ENCODE measurements at regions not wholly inside any gene's neighbourhood (a gene's known extent, or its start where the extent isn't known, plus 50 kb on each side); places are given as distances from the start of the nearest gene placed in this dataset.
"Not testable (repeated sequence)": the region's sequence is repeated elsewhere in the genome, so short reads cannot be mapped to it uniquely, and the experiment has no call there.

DNA sequence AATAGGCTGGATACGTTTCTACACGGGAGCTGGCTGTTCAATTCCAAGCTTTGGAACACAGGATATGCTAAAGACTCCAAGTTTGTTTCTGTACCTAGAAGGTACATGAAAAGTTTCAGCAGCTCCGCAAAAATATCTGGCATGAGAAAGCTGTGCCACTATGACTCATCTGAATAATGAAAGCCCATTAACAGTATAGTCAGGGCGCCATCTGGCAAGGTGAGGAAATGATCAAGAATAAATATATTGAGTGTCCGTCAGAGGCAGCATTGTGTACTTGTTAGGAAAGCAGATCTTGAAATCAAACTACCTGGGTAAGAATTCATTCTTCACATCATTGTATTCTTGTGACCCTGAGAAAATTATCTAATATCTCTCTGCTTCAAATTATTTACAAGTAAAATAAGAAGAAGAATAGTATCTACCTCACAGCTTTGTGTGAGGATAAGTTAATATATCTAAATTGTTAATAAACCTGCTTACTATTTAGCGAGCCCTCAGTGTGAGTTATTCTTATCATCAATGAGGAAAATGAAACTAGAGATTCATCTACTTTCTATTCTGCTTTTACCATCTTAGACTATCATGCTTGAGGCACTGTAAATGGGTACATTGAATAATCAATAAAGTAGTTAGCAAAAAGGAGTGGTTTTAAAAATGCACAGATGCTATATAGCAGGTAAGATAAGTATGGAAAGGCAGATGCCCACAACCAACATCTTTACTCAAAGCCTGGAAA is 53.5 kb downstream of the FSCB start:
- DNase-seq (no peak), ATAC-seq (no peak)

GRCh38 chr14:44450232-44450631 is 56.9 kb downstream of the FSCB start:
- ATAC-seq, DNase-seq: not testable (repeated sequence)

DNA sequence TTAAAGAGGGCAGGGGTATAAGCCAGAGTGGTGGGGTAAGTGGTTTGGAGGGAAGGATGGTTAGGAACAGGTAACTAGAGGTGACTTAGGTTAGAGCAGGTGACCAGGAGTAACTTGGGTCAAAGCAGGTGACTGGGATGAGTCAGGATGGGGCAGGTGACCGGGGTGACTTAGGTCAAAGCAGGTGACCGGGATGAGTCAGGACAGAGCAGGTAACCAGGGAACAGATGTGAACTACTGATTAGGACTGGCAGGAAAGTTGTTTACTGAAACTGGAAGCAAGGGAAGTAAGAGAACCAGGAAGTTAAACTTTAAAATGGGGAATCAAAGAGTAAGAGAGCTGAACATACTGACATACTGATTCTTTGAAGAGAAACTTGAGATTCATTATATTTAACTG is 57.4 kb downstream of the FSCB start:
- ATAC-seq (no peak), DNase-seq (no peak)

DNA sequence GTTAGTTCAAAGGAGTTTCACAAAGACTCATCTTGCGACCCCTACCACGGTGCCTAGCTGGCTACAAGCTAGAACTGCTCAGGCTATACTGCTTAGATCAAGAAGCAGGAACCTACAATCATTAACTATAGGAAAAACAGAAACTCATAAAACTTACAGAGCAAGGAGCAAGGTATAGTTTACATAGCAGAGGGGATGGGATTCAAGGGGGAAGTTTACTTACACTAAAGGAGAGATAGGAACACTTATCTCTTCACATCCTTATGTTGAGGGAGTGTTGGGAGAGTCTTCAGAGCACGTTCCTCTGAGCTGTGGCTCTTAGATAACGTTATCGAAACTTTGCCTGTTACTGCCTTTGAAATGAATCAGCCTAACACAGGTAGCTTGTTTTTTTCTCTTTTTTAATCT is 58.1 kb downstream of the FSCB start:
- ATAC-seq = no peak
- DNase-seq = no peak

DNA sequence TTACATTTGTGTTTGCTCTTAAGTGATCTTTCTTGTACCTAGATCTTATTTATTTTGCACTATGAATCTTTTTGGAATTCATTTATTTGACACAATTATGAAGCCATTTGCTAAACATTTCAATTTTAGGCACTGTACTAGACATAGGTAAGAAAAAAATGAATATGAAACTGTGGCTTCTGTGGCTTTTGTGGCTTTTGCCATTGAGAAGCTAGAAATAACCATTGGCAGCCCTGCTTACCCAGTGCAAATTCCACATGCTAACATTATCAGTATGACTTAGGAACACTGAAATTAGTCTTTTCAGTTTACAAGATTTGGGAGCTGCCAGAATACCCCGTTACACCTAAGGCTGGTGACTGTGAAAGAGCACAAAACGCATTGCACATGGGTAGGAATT is 60.1 kb downstream of the FSCB start:
- no peak for DNase-seq
- no peak for ATAC-seq

GRCh38 chr14:44444454-44444853 is 62.6 kb downstream of the FSCB start:
- DNase-seq = no peak
- ATAC-seq = no peak

- no peak for ATAC-seq
- DNase-seq = no peak
These were observed 68.1 kb downstream of the FSCB start for GRCh38 chr14:44438936-44439335.

DNA sequence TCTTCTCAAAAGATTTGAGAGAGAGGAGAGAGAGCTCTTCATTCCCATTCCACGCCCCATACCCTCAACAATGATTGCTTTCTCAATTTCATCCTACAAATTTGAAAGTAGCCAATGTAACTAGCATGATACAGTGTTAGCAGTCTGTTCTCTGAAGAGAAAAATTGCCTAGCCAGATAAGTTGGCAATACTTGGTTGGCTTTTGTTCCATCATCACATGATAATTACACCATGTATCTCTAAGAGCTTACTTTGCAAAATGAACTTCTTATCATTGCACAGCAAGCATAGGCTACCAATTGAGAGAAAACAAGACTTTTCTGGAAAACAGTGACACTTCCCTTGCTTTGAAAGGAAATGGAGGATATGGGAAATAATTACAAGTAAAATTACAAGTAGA is 68.9 kb downstream of the FSCB start:
- ATAC-seq (no peak), DNase-seq (no peak)

DNA sequence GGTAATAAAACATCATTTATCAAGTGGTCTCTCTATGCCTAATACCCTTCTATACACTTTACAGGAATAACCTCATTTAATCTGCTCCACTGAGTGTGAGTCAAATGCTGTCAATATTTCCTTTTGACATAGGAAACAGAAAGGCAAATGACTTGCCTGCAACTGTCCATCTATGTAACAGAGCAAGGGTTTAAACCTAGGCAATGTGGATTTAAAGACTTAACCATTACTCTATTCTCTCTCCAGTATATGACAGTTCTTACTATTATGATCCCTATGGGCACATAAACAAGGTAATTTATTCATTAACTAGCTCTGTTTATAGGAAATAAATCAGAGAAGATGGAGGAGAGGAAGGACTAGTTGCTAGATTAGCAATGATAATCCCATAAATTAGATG is 70.6 kb downstream of the FSCB start:
- DNase-seq (no peak), ATAC-seq (no peak)

- no peak for ATAC-seq
- no peak for DNase-seq
These were observed 78.7 kb downstream of the FSCB start for GRCh38 chr14:44428231-44428945.

DNA sequence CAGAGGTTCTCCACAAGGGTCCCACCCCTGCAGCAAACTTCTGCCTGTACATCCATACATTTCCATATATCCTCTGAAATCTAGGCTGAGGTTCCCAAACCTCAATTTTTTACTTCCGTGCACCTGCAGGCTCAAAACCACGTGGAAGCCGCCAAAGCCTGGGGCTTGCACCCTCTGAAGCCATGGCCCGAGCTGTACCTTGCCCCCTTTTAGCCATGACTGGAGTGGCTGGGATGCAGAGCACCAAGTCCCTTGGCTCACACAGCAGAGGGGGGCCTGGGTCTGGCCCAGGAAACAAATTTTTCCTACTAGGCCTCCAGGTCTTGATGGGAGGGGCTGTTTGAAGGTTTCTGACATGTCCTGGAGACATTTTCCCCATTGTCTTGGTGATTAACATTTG is 84.4 kb downstream of the FSCB start:
- no peak for ATAC-seq
- DNase-seq = no peak

GRCh38 chr14:44420226-44420625 is 86.9 kb downstream of the FSCB start:
- DNase-seq (no peak), ATAC-seq (no peak)

GRCh38 chr14:44418856-44419255 is 88.2 kb downstream of the FSCB start:
- no peak for ATAC-seq
- no peak for DNase-seq

DNA sequence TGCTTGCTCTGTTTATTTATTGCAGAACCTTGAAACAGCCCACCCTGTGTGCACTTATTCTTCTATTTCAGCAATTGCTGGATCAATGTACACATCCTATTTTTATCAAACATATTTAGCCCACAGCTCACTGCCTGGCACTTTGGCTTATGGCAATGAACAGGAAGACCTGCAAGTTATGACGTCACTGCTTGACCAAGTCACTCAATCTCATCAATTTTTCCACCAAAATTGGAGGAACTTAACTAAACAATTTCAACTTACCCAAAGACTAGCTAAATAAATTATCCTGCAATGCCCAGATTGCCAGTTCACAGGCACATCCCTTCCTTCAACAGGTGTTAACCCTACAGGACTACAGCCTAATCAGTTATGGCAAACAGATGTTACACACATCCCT is 89.3 kb downstream of the FSCB start:
- DNase-seq (no peak), ATAC-seq (no peak)

DNA sequence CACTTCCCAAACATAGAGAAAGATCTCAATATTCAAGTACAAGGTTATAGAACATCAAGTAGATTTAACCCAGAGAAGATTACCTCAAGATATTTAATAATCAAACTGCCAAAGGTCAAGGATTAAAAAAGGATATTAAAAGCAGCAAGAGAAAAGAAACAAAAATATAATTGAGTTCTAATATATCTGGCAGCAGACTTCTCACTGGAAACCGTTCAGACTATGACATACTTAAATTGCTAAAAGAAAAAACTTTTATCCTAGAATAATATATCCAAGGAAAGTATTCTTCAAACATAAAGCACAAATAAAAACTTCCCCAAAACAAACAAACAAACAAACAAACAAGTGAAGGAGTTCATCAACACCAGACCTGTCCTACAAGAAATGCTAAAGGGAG is 92.4 kb downstream of the FSCB start:
- no peak for ATAC-seq
- no peak for DNase-seq

DNA sequence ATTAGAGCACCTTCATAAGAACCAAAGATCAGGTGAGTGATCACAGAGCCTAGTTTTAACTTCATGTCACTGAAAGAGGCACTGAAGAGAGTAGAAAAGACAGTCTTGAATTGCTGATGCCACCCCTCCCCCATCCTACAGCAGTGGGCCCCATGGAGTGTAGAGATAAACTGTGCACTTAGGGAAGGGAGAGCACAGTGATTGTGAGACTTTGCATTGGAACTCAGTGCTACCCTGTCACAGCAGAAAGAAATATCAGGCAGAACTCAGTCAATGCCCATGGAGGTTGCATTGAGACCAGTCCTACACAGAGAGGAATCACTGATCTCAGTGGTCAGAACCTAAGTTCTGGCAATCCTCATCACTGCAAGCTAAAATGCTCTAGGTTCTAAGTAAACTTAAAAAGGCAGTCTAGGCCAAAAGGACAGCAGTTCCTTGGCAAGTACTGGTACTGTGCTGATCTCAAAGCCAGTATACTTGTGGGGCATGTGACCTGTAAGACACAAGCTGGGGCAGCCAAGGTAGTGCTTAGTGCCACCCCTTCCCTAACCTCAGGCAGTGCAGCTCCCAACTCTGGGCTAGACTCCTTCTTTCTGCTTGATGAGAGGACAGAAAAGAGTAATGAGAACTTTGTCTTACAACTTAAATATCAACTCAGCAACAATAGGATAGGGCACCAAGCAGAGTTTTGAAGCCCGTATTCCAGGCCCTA is 94.1 kb downstream of the FSCB start:
- no peak for ATAC-seq
- no peak for DNase-seq

GRCh38 chr14:44405011-44405486 is 102.0 kb downstream of the FSCB start:
- DNase-seq (no peak), ATAC-seq (no peak)

GRCh38 chr14:44404599-44404998 is 102.5 kb downstream of the FSCB start:
- DNase-seq (no peak), ATAC-seq (no peak)

GRCh38 chr14:44404036-44404435 is 103.0 kb downstream of the FSCB start:
- ATAC-seq (no peak), DNase-seq (no peak)

DNA sequence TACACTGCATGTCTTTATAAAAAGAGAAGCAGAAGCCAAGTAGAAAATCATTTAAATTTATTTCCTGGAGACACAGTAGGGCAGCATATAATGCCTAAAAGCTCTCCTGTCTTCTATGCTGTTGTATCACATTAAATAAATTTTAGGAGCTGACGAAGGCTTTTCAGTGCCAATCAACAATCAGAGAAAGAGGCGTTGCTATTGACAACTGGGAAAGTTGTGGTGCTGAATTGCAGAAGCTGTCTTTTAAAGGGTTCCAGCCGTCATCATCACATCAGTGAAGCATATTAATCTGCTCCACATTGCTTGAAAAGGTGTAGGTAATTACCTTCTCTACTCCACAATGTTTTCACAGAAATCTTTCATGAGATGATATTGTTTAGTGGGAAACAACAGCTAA is 103.9 kb downstream of the FSCB start:
- DNase-seq = no peak
- no peak for ATAC-seq

DNA sequence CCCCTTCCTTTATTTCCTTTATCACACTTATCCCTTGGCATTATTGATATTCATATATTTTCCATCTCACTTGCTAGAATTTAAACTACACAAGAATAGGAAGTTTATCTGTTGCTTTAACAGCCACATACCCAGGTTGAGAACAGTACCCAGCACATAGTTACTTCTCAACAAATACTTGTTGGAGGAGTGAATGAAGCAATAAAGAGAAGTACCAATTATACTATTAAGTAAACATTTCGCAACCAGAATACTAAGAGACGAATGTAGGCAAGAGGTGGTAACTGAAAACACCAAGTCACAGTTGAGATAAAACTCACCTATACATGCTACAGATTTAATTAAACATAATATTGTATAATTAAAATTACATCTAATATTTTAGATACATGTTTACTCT is 110.9 kb downstream of the FSCB start:
- no peak for DNase-seq
- ATAC-seq = no peak

DNA sequence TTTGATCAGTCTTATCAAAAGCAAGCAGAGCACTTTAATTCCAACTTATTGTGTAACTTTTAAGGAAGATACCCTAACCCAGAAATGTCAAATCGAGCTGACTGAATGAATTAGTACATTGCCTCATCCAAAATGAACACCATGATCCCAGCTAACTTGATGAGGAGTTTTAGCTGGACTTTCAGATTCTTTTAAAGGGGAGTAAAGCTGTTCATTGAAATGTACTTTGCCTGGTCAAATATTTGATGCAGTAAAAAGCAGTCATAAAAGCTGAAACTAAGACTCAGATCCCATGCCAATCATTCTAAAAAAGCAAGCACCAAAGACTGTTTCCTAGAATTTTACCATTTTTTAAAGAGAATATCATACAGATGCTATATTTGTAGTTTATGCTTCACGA is 114.1 kb downstream of the FSCB start:
- DNase-seq (no peak), ATAC-seq (no peak)

DNA sequence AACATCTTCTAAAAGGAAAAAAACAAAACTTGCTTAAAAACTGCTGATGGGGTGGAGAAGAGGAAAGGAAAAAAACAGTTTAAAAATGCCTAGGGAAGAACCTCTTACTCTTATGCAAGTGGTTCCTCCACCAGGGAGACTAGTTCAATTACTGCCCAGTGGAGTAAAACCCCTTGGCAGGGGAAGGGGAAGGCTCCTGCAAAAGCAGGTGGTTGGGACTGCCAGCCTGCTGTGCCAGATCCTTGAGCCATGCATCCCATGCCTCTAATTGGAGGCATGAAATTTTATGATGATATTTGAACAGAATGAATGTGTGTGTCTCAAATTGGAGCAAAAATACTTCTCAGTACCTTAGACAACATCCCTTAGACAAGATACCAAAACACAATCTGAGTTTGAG is 118.8 kb downstream of the FSCB start:
- DNase-seq = no peak
- no peak for ATAC-seq
